BJ (cell line): ENCODE measurements at regions not wholly inside any gene's neighbourhood (a gene's known extent, or its start where the extent isn't known, plus 50 kb on each side); places are given as distances from the start of the nearest gene placed in this dataset.

Source experiments
- CTCF ChIA-PET: fragments of 350-600 bp; formaldehyde crosslinking; extraction: SDS; loops from one replicate; lab custom pipeline; 2021; ENCODE audit warnings: antibody characterized with exemption, inconsistent platforms; lab: Yijun Ruan, JAX
- POLR2A ChIA-PET: fragments of 300-600 bp; sonication (Branson Sonifier 250); formaldehyde crosslinking; extraction: SDS; loops from one replicate; lab custom pipeline; 2021; ENCODE audit warnings: antibody characterized with exemption; lab: Charles Lee
- DNase-seq: peaks from one replicate; pipeline ENCODE4 v3.0.0-alpha.2; 2011; ENCODE audit warnings: low read depth
- H3K27me3 ChIP-seq: 2 replicates; pipeline ENCODE4 v1.6.0; 2011; ENCODE audit warnings: low read length; ENCODE audit not compliant: control insufficient read depth, insufficient read depth
- H3K36me3 ChIP-seq: 2 replicates; pipeline ENCODE4 v1.5.1; 2011; ENCODE audit warnings: low read length; ENCODE audit not compliant: control insufficient read depth, insufficient read depth
- H3K4me3 ChIP-seq: 2 replicates; pipeline ENCODE4 v1.5.1; 2011; ENCODE audit warnings: low read depth, mild to moderate bottlenecking, control low read depth, low read length
- TF ChIP-seq, protein P1 (sequence below): IDR thresholded peaks from 2 replicates; pipeline ENCODE4 v1.5.1; 2011; ENCODE audit warnings: low read depth, mild to moderate bottlenecking, control low read depth, inconsistent platforms, low read length, moderate library complexity; ENCODE audit not compliant: insufficient read depth

DNA sequence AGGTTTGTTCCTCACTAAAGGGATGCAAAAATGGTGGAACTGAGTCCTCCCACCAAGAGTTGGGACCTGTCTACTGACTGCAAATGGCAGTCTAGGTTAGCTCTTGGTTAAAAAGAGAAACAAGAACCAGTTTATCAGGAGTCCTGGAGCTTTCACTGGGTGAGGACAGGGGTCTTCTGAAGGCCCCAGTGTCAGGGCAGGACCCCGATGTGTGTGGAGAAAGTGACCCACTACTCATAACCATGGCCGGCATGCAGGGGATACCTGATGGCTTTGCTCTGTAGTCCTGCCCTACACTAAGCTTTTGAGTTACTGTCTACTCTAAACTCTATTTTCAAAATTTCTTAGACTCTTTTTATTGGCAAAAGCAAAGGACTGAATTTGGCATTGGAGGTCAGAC, 220.5 kb downstream of the ANKRD60 start:
- no peak for DNase-seq
- CTCF ChIA-PET: no interaction called here
- TF ChIP-seq, protein P1, sequence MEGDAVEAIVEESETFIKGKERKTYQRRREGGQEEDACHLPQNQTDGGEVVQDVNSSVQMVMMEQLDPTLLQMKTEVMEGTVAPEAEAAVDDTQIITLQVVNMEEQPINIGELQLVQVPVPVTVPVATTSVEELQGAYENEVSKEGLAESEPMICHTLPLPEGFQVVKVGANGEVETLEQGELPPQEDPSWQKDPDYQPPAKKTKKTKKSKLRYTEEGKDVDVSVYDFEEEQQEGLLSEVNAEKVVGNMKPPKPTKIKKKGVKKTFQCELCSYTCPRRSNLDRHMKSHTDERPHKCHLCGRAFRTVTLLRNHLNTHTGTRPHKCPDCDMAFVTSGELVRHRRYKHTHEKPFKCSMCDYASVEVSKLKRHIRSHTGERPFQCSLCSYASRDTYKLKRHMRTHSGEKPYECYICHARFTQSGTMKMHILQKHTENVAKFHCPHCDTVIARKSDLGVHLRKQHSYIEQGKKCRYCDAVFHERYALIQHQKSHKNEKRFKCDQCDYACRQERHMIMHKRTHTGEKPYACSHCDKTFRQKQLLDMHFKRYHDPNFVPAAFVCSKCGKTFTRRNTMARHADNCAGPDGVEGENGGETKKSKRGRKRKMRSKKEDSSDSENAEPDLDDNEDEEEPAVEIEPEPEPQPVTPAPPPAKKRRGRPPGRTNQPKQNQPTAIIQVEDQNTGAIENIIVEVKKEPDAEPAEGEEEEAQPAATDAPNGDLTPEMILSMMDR: no peak
- H3K36me3 ChIP-seq: no peaks in the 10 kb centered on the region
- POLR2A ChIA-PET: no interaction called here
- no peaks in the 10 kb centered on the region; the same call in 1 of the 2 replicates for H3K27me3 ChIP-seq
- no peak overlapping the region for H3K4me3 ChIP-seq

DNA sequence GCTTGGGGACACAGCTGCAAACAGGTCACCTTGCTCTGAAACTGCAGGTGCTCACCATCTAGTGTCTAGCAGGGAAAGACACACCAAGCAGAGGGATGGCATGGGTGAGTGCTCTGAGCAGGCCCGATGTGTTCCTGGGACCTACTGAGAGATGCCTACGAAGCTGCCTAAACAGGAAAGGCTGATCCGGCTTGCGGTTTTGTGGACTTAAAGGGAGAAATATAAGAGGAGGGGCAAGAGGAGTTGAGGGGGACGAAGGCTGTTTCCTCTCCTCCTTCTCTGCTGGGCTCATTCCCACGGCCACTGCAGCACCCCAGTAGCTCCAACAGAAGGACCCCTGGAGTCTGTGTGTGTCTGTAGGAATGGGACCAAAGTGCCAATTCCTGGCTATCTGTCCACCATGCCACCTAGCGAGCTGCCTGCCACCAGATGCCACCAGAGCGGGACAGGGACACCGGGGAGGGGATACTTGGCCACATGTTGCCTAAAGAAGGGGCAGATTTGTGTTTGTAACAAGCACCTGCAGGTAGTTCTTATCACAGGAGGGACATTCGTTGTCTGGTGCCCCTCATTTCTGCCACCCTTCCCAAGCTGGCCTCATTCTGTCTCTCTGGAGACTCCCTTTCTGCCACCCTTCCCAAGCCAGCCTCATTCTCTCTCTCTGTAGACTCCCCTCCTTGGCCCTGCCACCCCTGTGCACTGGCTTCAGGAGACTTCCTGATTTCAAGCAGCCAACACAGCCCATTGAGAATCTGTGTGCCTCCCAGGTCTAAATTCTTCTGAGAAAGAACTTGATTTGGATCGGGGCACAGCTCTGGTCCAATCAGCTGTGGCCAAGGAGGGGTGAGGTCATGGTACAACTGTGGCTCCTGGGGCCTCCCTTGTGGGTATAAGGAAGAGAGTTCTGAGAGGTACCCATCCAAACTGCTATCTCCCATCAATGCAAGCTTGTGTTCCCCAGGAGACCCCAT, 221.8 kb downstream of the ANKRD60 start:
- CTCF ChIA-PET: interaction anchor here (0.8 kb wide), 1 partner anchor 134 kb away, joined by 3 read pairs; no protein-coding TSS in a partner anchor
- POLR2A ChIA-PET: no interaction called here
- H3K27me3 ChIP-seq: no peaks in the 10 kb centered on the region; the same call in 1 of the 2 replicates

DNA sequence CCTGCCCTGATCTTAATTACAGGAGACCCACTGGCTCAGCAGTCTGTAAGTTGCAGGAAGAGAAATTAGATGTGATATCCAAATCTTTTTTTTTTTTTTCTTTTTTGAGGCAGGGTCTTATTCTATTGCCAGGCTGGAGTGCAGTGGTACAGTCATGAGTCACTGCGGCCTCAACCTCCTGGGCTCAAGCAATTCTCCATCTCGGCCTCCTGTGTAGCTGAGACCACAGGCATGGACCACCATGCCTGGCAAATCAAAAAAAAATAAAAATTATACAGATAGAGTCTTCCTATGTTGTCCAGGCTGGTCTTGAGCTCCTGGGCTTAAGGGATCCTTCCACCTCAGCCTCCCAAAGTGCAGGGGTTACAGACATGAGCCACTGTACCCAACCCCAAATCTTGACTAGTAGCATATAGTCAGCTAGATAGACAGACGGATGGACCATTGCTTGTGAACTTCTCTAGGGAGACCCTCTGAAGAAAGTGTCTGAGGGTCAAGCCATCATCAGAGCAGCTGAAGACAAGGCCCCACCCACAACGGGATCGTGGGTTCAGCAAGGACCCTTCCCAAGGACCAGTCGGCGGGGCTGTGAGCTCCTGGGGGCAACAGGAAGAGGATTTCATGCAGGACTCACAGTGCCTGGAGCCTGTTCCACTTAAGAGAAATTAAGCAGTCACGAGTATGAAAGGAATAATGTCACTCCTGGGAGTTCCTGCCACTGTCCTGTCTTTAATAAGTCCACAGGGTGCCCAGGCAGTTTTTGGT, 222.7 kb downstream of the ANKRD60 start:
- no peak for DNase-seq
- no peaks in the 10 kb centered on the region; the same call in 1 of the 2 replicates for H3K27me3 ChIP-seq
- ChIA-PET POLR2A (no interaction called here), CTCF (interaction anchor here (0.6 to 0.9 kb wide), 3 partner anchors 15 to 133 kb away, joined by 3 read pairs; no protein-coding TSS in a partner anchor)
- H3K36me3 ChIP-seq: no peaks in the 10 kb centered on the region
- TF ChIP-seq, protein P1: no peak
- H3K4me3 ChIP-seq: no peak overlapping the region

More for the DNA sequence above, 221.8 kb downstream of the ANKRD60 start:
- DNase-seq: no peak
- Histone ChIP-seq H3K36me3 (no peaks in the 10 kb centered on the region), H3K4me3 (no peak overlapping the region)
- TF ChIP-seq, protein P1: no peak

DNA sequence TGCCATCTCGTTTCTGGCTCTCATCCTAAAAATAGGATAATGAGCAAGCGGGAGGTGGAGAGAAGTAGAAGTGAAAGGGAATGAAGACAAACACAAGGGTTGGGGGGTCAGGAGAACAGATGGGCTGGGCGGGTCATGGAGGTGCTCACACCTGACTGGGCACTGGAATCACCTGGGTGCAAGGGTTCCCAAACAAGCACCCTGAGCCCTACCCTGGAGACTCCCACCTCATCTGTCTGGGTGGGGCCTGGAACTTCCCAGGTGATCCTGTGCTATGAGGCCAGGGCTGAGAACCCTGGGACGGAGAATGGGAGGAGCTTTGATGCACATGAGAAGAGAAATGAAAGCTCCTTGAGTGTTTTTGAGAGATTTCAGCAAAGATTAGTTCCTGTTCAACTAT, 223.6 kb downstream of the ANKRD60 start:
- ChIA-PET POLR2A (no interaction called here), CTCF (interaction anchor here (0.6 to 0.9 kb wide), 2 partner anchors 16 to 19 kb away, joined by 3 read pairs; no protein-coding TSS in a partner anchor)
- H3K4me3 ChIP-seq: no peak overlapping the region
- TF ChIP-seq, protein P1: no peak
- H3K36me3 ChIP-seq: no peaks in the 10 kb centered on the region
- no peak for DNase-seq
- no peaks in the 10 kb centered on the region; the same call in 1 of the 2 replicates for H3K27me3 ChIP-seq
